Vagina (tissue), 2 donors: ENCODE measurements at regions not wholly inside any gene's neighbourhood (a gene's known extent, or its start where the extent isn't known, plus 50 kb on each side); places are given as distances from the start of the nearest gene placed in this dataset.

Source experiments
- CTCF ChIP-seq, 3 experiments: fragments of 450-650 bp in 2 of 3; fragments of 200-600 bp in 1 of 3; sonication (generic) in 1 of 3; IDR thresholded peaks; one replicate each; pipeline ENCODE4 v1.5.1; 2017 to 2019; ENCODE audit warnings: antibody characterized with exemption in 3 of 3, mild to moderate bottlenecking in 2 of 3, moderate library complexity in 2 of 3
- POLR2A ChIP-seq, 2 donors: fragments of 450-650 bp; IDR thresholded peaks; one replicate each; pipeline ENCODE4 v1.6.1; 2017; ENCODE audit warnings: antibody characterized with exemption in 2 of 2, mild to moderate bottlenecking in 2 of 2, moderate library complexity in 2 of 2

GRCh38 chr1:82510431-82510830 lies 709.7 kb downstream of the ADGRL2 start:
- TF ChIP-seq CTCF (IDR thresholded peaks at IDR 0.05), result no peak
- TF ChIP-seq POLR2A (IDR thresholded peaks at IDR 0.05), result no peak
